Mesothelial cell of epicardium (in vitro differentiated cells): ENCODE measurements at regions not wholly inside any gene's neighbourhood (a gene's known extent, or its start where the extent isn't known, plus 50 kb on each side); places are given as distances from the start of the nearest gene placed in this dataset.

ENCODE experiments used
- DNase-seq, 2 experiments: peaks; one replicate each; pipeline ENCODE4 v3.0.0; 2021; ENCODE audit warnings: low spot score in 2 of 2; ENCODE audit not compliant: unreplicated experiment in 2 of 2
- H3K27ac Mint-ChIP-seq: 2 replicates; pipeline ENCODE4 v1.8.0; 2021; ENCODE audit warnings: mixed read lengths
- H3K27me3 Mint-ChIP-seq: 2 replicates; pipeline ENCODE4 v1.8.0; 2021; ENCODE audit warnings: low read depth, mixed read lengths
- H3K36me3 Mint-ChIP-seq: 2 replicates; pipeline ENCODE4 v1.8.0; 2021; ENCODE audit warnings: mixed read lengths
- H3K4me1 Mint-ChIP-seq: 2 replicates; pipeline ENCODE4 v1.8.0; 2021; ENCODE audit warnings: mixed read lengths
- H3K4me3 Mint-ChIP-seq: 2 replicates; pipeline ENCODE4 v1.8.0; 2021; ENCODE audit warnings: mild to moderate bottlenecking, moderate library complexity, mixed read lengths
- H3K9me3 Mint-ChIP-seq: 2 replicates; pipeline ENCODE4 v1.8.0; 2021; ENCODE audit warnings: mixed read lengths
- CTCF ChIP-seq: fragments of 200-600 bp; sonication (generic); IDR thresholded peaks from one replicate; pipeline ENCODE4 v1.5.0; 2021; ENCODE audit warnings: antibody characterized with exemption; ENCODE audit not compliant: unreplicated experiment

GRCh38 chr2:77823028-77823427, 300.9 kb upstream of the LRRTM4 start:
- H3K4me3 Mint-ChIP-seq: no peak overlapping the region
- DNase-seq: no peak
- peaks cover 4% of the 10 kb centered on the region for H3K4me1 Mint-ChIP-seq
- no peaks in the 10 kb centered on the region for H3K27me3 Mint-ChIP-seq
- peaks cover 28% of the 10 kb centered on the region for H3K9me3 Mint-ChIP-seq
- peaks cover 15% of the 10 kb centered on the region for H3K36me3 Mint-ChIP-seq
- TF ChIP-seq CTCF: no peak
- H3K27ac Mint-ChIP-seq: no peak overlapping the region

DNA sequence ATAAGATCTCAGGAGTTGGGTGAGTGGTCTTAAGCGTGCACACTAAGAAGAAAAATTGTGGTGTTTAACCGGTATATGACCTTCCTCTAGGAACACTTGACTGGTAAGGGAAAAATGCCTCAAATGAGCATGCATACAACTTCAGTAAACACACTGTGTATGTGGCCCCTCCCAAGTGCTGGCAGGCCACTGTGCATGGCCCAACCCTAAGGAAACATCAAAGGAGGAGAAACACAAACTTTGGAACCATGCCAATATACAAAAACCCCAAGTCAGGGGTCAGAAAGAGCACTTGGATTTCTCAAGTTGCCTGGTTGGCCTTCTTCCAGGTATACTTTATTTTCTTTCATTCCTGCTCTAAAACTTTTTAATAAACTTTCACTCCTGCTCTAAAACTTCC, 308.9 kb upstream of the LRRTM4 start:
- TF ChIP-seq CTCF: no peak
- Mint-ChIP-seq H3K9me3 (peaks cover 63% of the 10 kb centered on the region), H3K36me3 (peaks cover 27% of the 10 kb centered on the region), H3K27ac (no peak overlapping the region), H3K4me1 (peaks cover 9% of the 10 kb centered on the region), H3K4me3 (no peak overlapping the region), H3K27me3 (no peaks in the 10 kb centered on the region)
- DNase-seq: no peak

GRCh38 chr2:77831471-77831870, 309.3 kb upstream of the LRRTM4 start:
- Mint-ChIP-seq H3K4me3 (no peak overlapping the region), H3K9me3 (peaks cover 65% of the 10 kb centered on the region), H3K4me1 (peaks cover 9% of the 10 kb centered on the region), H3K27ac (no peak overlapping the region), H3K36me3 (peaks cover 26% of the 10 kb centered on the region), H3K27me3 (no peaks in the 10 kb centered on the region)
- no peak for DNase-seq
- no peak for TF ChIP-seq CTCF

GRCh38 chr2:77831898-77832297, 309.7 kb upstream of the LRRTM4 start:
- H3K27ac Mint-ChIP-seq: no peak overlapping the region
- H3K9me3 Mint-ChIP-seq: peaks cover 62% of the 10 kb centered on the region
- peaks cover 23% of the 10 kb centered on the region for H3K36me3 Mint-ChIP-seq
- H3K4me1 Mint-ChIP-seq: peaks cover 9% of the 10 kb centered on the region
- no peaks in the 10 kb centered on the region for H3K27me3 Mint-ChIP-seq
- TF ChIP-seq CTCF: no peak
- H3K4me3 Mint-ChIP-seq: no peak overlapping the region
- DNase-seq: no peak

DNA sequence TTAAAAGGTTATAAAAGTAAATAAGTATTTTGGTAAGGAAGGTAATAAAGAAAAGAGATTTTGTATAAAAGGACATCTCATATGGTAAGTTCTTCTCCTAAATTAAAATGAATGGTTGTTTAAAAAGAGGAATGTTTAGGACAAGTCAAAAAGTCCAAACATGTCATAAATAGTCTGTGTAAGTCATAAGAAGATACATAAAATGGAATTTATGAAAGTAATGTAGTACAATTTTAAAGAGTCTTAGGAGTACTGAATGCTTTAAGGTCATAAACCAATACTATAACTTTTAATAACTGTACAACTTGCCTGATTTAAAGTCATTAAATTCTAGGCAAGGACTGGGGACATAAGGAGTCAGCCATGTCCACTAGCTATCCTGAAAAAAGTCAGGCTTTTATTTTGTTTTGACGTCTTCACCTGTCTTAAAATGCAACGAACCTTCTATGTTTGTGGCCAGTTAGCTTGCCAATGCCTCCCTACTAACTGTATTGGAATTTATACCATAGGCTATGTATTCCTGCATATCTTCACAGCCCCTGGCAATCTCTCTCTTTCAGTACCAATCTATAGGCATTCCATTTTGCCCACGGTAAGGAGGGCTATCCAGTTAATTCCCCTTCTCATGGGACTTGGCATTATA, 312.3 kb upstream of the LRRTM4 start:
- TF ChIP-seq CTCF: no peak
- Mint-ChIP-seq H3K27ac (no peak overlapping the region), H3K27me3 (no peaks in the 10 kb centered on the region), H3K9me3 (peaks cover 62% of the 10 kb centered on the region), H3K4me1 (peaks cover 2% of the 10 kb centered on the region), H3K4me3 (no peak overlapping the region), H3K36me3 (peaks cover 22% of the 10 kb centered on the region)
- no peak for DNase-seq

GRCh38 chr2:77838441-77838840, 316.3 kb upstream of the LRRTM4 start:
- H3K27me3 Mint-ChIP-seq: no peaks in the 10 kb centered on the region
- no peak overlapping the region for H3K4me3 Mint-ChIP-seq
- H3K27ac Mint-ChIP-seq: no peak overlapping the region
- TF ChIP-seq CTCF: no peak
- H3K9me3 Mint-ChIP-seq: peaks cover 37% of the 10 kb centered on the region
- peaks cover 8% of the 10 kb centered on the region for H3K36me3 Mint-ChIP-seq
- no peak for DNase-seq
- no peaks in the 10 kb centered on the region for H3K4me1 Mint-ChIP-seq
